GM19463 (cell line): ENCODE measurements at regions not wholly inside any gene's neighbourhood (a gene's known extent, or its start where the extent isn't known, plus 50 kb on each side); places are given as distances from the start of the nearest gene placed in this dataset.
"Not testable (repeated sequence)": the region's sequence is repeated elsewhere in the genome, so short reads cannot be mapped to it uniquely, and the experiment has no call there.

Source experiments
- ATAC-seq: cut with Tn5 transposase; IDR thresholded peaks from one replicate; pipeline ENCODE4 v1.9.1; 2021; ENCODE audit warnings: mild to moderate bottlenecking, moderate library complexity; ENCODE audit not compliant: unreplicated experiment

GRCh38 chr10:125554753-125555152, 128.2 kb downstream of the TEX36 start:
- no peak for ATAC-seq

DNA sequence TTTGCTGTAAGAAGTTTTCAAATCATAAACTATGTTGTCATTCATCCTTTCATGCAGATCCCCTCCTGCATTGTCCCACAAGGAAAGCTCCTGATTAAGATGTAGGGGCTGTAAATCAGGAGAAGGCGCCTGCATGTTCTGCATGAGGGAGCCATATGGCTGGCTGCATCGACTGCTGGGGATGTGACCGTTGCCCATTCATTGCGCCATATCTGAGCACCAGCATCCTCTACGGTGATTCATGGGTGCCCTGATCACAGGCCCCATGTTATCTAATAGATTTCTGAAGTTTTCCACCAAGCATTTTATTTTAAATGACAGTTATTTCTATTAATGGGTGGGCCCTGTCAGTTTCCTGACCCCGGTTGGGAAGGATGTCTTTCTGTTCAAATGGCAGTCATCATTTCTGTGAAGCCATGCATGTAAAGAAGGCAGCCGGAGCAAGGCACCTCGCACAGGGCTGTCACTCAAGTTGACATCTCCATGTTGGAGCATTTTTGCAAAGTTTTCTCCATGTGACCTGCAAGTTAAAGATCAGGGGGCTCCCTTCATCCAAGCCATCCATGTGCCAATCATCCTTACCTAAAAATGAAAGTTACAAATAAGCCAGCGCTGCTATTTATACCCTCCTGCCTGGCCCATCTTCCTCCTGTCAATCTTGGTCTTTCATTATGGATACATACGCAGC, 128.8 kb downstream of the TEX36 start:
- no peak for ATAC-seq

DNA sequence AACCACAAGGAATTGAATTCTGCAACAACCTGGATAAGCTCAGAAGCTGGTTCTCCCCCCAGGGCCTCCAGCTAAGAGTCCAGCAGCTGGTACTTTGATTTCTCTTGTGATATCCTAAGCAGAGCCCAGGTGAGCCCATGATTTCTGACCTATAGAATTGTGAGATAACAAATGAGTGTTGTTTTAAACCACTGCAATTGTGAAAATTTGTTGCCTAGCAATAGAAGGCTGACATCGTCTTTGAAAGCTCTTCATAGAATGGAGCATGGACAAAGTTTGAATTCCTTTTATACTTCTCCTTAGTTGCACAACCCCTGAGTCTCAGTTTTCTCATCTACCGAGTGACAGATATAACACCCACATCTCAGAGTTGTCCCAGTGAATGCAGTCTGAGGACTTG, 129.9 kb downstream of the TEX36 start:
- ATAC-seq, result no peak

- no peak for ATAC-seq
These were observed 131.7 kb downstream of the TEX36 start for GRCh38 chr10:125551247-125551646.

DNA sequence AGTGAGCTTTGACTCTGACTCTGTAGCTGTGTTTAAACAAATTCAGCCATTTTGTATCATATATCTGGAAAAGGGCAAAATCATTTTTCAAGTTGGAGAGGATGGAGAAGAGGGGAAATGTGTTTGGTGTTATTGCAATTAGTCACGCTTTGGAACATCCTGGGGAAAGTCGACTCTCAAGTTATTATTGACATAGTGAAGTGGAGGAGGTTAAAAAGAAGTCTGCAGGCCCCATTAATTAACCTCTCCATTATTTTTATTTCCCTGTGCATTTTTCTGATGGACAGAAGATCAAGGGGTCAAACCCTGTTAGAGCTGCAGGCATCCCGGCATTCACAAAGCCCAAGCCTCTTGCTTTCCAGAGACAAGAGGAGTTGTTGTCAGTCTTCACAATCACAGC, 132.6 kb downstream of the TEX36 start:
- ATAC-seq, result no peak

GRCh38 chr10:125549653-125550052, 133.3 kb downstream of the TEX36 start:
- ATAC-seq, result no peak

- no peak for ATAC-seq
These were observed 134.1 kb downstream of the TEX36 start for GRCh38 chr10:125548878-125549277.

DNA sequence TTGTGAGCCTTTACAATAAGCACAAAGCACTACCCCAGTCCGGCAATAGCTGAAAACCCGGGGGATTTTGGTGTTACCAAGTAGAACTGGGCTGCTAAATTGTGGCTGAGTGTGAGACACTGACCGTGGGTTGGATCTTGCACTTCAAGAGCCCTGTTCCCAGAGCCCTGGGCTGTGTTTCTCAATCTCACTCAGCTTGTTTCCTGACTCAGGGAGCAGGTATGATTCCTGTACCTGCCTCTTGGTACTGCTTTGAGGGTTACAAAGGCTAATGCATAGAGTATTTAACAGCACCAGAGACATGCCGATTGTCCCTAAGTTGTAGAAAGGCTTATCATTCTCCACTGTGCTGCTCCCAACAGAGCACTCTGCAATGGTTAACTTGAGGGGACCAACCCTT, 134.6 kb downstream of the TEX36 start:
- ATAC-seq, result no peak

DNA sequence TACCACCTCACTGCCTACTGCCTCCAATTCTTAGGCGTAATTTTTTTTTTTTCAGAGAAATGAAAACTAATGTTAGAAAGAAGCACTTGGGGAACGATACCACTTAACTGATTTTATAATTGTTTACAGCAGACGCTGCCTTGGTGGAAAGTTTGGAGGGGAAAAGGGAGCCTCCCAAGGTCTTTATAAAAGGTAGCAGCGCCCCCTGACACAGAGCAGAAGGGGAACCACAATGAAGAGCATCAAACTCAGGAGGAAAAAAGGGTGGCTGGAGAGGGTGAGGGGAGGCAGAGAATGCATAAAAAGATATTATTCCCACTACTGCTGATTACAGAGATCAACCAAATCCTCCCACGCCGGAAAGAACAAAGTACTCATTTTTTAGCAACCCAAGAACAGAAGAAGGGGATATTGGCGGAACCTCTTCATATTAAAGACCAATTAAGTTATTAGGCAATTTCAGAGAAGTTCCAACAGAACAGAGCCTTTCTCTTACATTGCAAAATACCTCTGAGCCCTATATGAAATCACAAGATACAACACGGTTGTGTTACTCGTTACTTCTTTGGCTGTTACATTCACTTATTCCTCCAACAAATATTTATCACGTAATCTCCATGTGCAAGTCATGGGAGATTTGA, 135.8 kb downstream of the TEX36 start:
- ATAC-seq, result no peak

DNA sequence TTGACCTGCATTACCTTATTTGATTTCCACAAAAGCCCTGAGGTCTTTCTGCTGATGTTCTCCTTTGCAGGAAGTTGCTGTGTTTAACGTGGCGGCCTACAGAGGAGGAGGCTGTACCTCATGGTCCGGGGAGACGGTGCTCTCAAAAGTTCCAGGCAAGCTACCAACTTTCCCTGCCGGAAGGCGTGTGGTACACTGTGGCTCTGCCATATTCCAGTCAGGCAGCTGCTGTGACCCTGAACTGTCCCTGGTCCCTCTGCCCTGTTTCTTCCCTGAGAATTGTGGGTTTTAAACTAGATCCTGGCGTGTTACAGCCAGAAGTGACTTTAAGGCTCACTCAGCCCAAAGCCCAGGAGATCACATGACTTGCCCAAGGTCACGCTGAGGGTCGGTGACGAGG, 139.2 kb downstream of the TEX36 start:
- ATAC-seq, result no peak

- no peak for ATAC-seq
These were observed 143.8 kb downstream of the TEX36 start for GRCh38 chr10:125538947-125539731.

- no peak for ATAC-seq
These were observed 146.7 kb downstream of the TEX36 start for GRCh38 chr10:125536236-125536635.

DNA sequence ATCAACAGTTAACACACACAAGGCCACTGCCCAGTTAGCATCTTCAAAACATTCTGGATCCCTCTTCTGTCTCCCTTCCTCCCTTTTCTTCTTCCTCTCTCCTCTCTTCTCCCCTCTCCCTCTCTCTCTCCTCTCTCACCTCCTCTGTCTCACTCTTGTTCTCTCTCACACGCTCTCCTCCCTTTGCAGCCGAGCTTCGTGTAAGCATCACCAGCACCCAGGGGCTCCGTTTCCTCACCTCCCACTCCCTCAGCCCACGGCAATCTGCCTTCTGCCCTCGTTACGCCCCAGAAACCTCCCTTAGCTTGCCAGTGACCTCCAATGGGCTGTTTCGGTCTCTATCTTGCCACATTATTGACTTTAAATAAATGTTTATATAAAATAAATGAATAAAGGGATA, 147.4 kb downstream of the TEX36 start:
- ATAC-seq, result no peak

- no peak for ATAC-seq
These were observed 148.4 kb downstream of the TEX36 start for GRCh38 chr10:125534515-125534914.

DNA sequence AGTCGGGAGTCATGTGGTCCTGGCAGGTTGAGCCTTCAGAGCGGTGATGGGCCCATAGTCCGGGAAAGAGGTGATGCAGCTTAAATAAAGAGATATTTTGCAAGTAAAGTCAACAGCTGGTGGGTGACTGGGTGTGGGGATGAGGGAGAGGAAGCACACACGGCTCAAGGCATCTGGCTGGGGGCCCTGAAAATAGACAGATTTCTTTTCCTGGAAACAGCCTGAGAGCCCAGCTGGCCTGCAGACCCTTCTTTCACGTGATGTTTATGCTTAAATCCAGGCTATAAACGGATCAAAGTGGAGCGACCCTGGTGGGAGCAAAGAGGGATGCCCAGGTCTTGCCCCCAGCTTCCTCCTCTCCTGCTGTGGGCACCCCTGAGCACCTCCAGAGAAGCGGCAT, 149.1 kb downstream of the TEX36 start:
- ATAC-seq, result no peak

GRCh38 chr10:125531465-125531864, 151.5 kb downstream of the TEX36 start:
- no peak for ATAC-seq

DNA sequence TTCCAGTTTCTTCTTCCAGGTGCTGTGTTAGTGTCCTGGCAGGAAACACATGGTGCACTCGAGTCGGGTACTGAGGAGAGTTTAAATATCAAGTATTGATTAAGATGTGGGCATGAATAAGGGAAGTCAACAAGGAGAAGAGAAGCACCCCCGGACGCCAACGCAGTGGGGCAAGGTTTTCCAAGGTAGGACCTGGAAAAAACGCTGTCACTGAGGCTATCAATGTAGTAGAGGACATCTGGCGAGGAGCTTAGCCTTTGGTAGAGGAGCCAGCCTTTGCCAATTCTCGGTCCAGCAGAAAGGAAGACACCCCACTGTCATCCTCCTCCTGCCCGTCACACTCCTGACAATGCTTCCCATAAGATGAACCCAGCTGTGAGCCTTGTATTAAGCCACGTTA, 159.6 kb downstream of the TEX36 start:
- ATAC-seq, result no peak

- peak; percentile 65 for ATAC-seq
These were observed 161.0 kb downstream of the TEX36 start for GRCh38 chr10:125521721-125522680.

DNA sequence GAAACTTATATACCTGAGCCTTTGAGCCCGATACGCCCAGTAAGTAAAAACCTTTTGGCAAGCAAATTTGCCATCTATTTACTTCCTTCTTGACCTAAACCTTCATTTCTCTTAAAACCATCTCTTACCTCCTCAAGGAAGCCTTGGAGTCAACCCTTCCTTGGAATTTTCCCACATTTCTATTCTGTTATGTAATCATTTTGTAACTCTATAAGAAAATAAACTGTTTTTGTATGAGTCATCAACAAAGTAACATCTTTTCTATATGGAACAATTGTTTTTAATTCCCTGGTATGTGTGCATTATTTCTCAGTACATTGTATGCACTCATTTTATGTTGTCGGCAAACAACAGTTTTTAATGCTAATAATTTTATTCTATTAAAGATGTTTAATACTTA, 162.0 kb downstream of the TEX36 start:
- ATAC-seq, result no peak

DNA sequence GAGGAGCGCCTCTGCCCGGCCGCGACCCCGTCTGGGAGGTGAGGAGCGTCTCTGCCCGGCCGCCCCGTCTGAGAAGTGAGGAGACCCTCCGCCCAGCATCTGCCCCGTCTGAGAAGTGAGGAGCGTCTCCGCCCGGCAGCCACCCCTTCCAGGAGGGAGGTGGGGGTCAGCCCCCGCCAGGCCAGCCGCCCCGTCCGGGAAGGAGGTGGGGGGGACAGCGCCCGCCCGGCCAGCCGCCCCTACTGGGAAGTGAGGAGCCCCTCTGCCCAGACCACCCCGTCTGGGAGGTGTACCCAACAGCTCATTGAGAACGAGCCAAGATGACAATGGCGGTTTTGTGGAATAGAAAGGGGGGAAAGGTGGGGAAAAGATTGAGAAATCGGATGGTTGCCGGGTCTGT, 164.6 kb downstream of the TEX36 start:
- ATAC-seq, result not testable (repeated sequence)

GRCh38 chr10:125515571-125515970, 167.4 kb downstream of the TEX36 start:
- no peak for ATAC-seq
